ENCODE measurements at regions not wholly inside any gene's neighbourhood (a gene's known extent, or its start where the extent isn't known, plus 50 kb on each side); places are given as distances from the start of the nearest gene placed in this dataset.
"Not testable (repeated sequence)": the region's sequence is repeated elsewhere in the genome, so short reads cannot be mapped to it uniquely, and the experiment has no call there.

- no peak overlapping the region for H3K4me3 ChIP-seq (ENCODE audit: low read depth, low read length)
- no peak for TF ChIP-seq CTCF (IDR thresholded peaks at IDR 0.05; ENCODE audit: borderline replicate concordance, insufficient read depth, low read depth, low read length)
Measured at GRCh38 chr6:121540210-121540609, 104.8 kb downstream of the GJA1 start.

- H3K4me3 ChIP-seq (ENCODE audit: low read depth, low read length): no peak overlapping the region
- TF ChIP-seq CTCF (IDR thresholded peaks at IDR 0.05; ENCODE audit: borderline replicate concordance, insufficient read depth, low read depth, low read length): no peak
Measured at GRCh38 chr6:121544691-121545090, 109.2 kb downstream of the GJA1 start.

- TF ChIP-seq CTCF (IDR thresholded peaks at IDR 0.05; ENCODE audit: borderline replicate concordance, insufficient read depth, low read depth, low read length): no peak
- H3K4me3 ChIP-seq (ENCODE audit: low read depth, low read length): no peak overlapping the region
Measured at GRCh38 chr6:121548131-121548530, 112.7 kb downstream of the GJA1 start.

- TF ChIP-seq CTCF (IDR thresholded peaks at IDR 0.05; ENCODE audit: borderline replicate concordance, insufficient read depth, low read depth, low read length): no peak
- no peak overlapping the region for H3K4me3 ChIP-seq (ENCODE audit: low read depth, low read length)
Measured at GRCh38 chr6:121549736-121550135, 114.3 kb downstream of the GJA1 start.

- TF ChIP-seq CTCF (IDR thresholded peaks at IDR 0.05; ENCODE audit: borderline replicate concordance, insufficient read depth, low read depth, low read length): no peak
- no peak overlapping the region for H3K4me3 ChIP-seq (ENCODE audit: low read depth, low read length)
Measured at GRCh38 chr6:121550491-121551010, 115.1 kb downstream of the GJA1 start.

GRCh38 chr6:121555201-121555600 lies 119.8 kb downstream of the GJA1 start:
- TF ChIP-seq CTCF (IDR thresholded peaks at IDR 0.05; ENCODE audit: borderline replicate concordance, insufficient read depth, low read depth, low read length): no peak
- H3K4me3 ChIP-seq (ENCODE audit: low read depth, low read length): no peak overlapping the region

- not testable (repeated sequence) for H3K4me3 ChIP-seq (ENCODE audit: low read depth, low read length)
Measured at GRCh38 chr6:121556149-121556548, 120.7 kb downstream of the GJA1 start.
